ENCODE measurements at regions not wholly inside any gene's neighbourhood (a gene's known extent, or its start where the extent isn't known, plus 50 kb on each side); places are given as distances from the start of the nearest gene placed in this dataset.

- no peak overlapping the region for H4K91ac ChIP-seq (ENCODE audit: insufficient read length, low read depth, low read length)
- no peaks in the 10 kb centered on the region for H3K27me3 Mint-ChIP-seq (ENCODE audit: low read depth)
- H3K27ac ChIP-seq (ENCODE audit: insufficient read length, low read depth, low read length), result no peak overlapping the region
- no peak overlapping the region for H3K4ac ChIP-seq (ENCODE audit: low read depth, low read length)
- no peaks in the 10 kb centered on the region for H4K20me1 ChIP-seq (ENCODE audit: control insufficient read depth, insufficient read depth, insufficient read length)
- H4K5ac ChIP-seq (ENCODE audit: insufficient read length, low read depth, low read length), result no peak overlapping the region
- no peak overlapping the region for H2BK12ac ChIP-seq (ENCODE audit: insufficient read length, low read depth, low read length)
- no peak overlapping the region for H2AK5ac ChIP-seq (ENCODE audit: insufficient read length, low read length)
- no peaks in the 10 kb centered on the region for H3K79me1 ChIP-seq (ENCODE audit: insufficient read depth, low read depth, low read length, poor library complexity, severe bottlenecking)
- no peak overlapping the region for H3K4me3 Mint-ChIP-seq
- no peak for TF ChIP-seq CTCF (conservative IDR thresholded peaks at IDR 0.05)
- WGBS (ENCODE audit: extremely low coverage, insufficient read length, low lambda C conversion rate), result no CpG with 5 or more reads among the region's 5 CpGs
- H3T11ph ChIP-seq (ENCODE audit: low read length), result no peak overlapping the region
- no peak overlapping the region for H2BK120ac ChIP-seq (ENCODE audit: low read depth, low read length, poor library complexity, severe bottlenecking)
- H3K9me3 ChIP-seq (ENCODE audit: control insufficient read depth, low read depth, low read length), result no peaks in the 10 kb centered on the region
- H2BK15ac ChIP-seq (ENCODE audit: low read depth, low read length), result no peak overlapping the region
- no peak overlapping the region for H3K9ac ChIP-seq (ENCODE audit: extremely low read depth, insufficient read length, low read length)
- peaks cover 7 to 17% (median 8%) of the 10 kb centered on the region in 3 experiments; a peak in 6 of 7 replicates for H3K36me3 Mint-ChIP-seq (ENCODE audit: insufficient read depth in 1 of 3, low read depth in 3 of 3)
- H3K27me3 ChIP-seq (ENCODE audit: insufficient read depth, low read length), result no peaks in the 10 kb centered on the region
- H3K79me2 ChIP-seq (ENCODE audit: insufficient read depth, low read length), result no peaks in the 10 kb centered on the region
- DNase-seq, result no peak
- peaks cover 4% of the 10 kb centered on the region in 2 experiments; a peak in 2 of 4 replicates for H3K4me1 Mint-ChIP-seq
- H3K4me2 ChIP-seq (ENCODE audit: insufficient read depth, insufficient read length, low read length), result no peak overlapping the region
- H3K4me1 ChIP-seq (ENCODE audit: insufficient read depth, low read length), result no peaks in the 10 kb centered on the region
- no peak overlapping the region for H3K18ac ChIP-seq (ENCODE audit: insufficient read length, low read depth, low read length)
- H3K56ac ChIP-seq (ENCODE audit: insufficient read length, low read depth, low read length), result no peak overlapping the region
- H2BK5ac ChIP-seq (ENCODE audit: insufficient read length, low read length), result no peak overlapping the region
- H3K23ac ChIP-seq (ENCODE audit: insufficient read length, low read depth, low read length), result no peak overlapping the region
- H2AFZ ChIP-seq (ENCODE audit: low read length), result no peak overlapping the region
- H2BK20ac ChIP-seq (ENCODE audit: low read depth, low read length, poor library complexity, severe bottlenecking), result no peak overlapping the region
- no peaks in the 10 kb centered on the region for H3K23me2 ChIP-seq (ENCODE audit: insufficient read length, low read depth, low read length, poor library complexity, severe bottlenecking)
- H3K27ac Mint-ChIP-seq, result no peak overlapping the region
- no peak overlapping the region for H3K14ac ChIP-seq (ENCODE audit: insufficient read depth, low read length)
- H3K9me3 Mint-ChIP-seq, result peaks cover 12 to 21% of the 10 kb centered on the region in 2 experiments; a peak in 4 of 5 replicates
- no peak overlapping the region for H4K8ac ChIP-seq (replicated peaks; ENCODE audit: insufficient read length, low read depth, low read length)
Measured at GRCh38 chr6:119557239-119557638, 207.7 kb upstream of the MAN1A1 start.

Data from H9 (cell line).